ENCODE measurements at regions not wholly inside any gene's neighbourhood (a gene's known extent, or its start where the extent isn't known, plus 50 kb on each side); places are given as distances from the start of the nearest gene placed in this dataset.

DNA sequence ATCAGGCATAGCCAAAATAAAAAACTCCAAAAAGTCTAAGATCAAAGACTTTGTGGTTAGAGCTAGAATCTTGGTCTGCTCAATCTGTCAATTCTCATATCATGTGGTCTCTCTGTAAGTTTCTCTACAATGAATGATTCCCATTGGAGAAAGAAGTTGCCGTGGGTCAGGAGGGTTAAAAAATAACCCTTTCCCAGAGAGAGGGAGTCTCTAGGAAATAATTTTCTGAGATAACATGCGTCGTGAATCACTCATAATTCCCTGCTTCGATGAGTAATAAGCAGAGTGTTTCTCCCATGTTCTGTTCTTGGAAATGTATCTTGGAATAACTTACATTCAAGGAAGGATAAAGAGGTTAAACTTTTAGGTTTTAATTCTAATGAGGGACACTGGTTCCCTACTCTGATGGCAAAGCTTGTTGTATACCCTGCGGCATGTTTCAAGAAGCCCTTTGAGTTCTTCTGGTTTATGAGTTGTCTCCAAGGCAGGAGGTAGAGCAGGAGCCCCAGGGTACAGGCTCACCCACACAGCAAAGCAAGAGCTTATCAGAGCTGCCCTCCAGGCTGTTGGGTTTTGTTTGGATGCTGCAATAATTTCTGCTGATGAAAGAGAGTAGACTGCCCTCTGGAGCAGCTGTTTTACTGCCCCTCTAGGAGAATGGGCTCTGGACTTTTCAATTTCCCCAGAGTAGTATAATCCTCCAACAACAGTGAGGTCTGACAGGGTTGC lies 599.1 kb downstream of the QKI start:
- H3K9me3 ChIP-seq = no peaks in the 10 kb centered on the region
- no peak for DNase-seq
- no peak for TF ChIP-seq POLR2A (IDR thresholded peaks at IDR 0.05)
- TF ChIP-seq, protein P1, sequence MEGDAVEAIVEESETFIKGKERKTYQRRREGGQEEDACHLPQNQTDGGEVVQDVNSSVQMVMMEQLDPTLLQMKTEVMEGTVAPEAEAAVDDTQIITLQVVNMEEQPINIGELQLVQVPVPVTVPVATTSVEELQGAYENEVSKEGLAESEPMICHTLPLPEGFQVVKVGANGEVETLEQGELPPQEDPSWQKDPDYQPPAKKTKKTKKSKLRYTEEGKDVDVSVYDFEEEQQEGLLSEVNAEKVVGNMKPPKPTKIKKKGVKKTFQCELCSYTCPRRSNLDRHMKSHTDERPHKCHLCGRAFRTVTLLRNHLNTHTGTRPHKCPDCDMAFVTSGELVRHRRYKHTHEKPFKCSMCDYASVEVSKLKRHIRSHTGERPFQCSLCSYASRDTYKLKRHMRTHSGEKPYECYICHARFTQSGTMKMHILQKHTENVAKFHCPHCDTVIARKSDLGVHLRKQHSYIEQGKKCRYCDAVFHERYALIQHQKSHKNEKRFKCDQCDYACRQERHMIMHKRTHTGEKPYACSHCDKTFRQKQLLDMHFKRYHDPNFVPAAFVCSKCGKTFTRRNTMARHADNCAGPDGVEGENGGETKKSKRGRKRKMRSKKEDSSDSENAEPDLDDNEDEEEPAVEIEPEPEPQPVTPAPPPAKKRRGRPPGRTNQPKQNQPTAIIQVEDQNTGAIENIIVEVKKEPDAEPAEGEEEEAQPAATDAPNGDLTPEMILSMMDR (IDR thresholded peaks at IDR 0.05) = no peak
- intact Hi-C loops (cut with DNase I) = no loop called here
- no peak overlapping the region for H3K4me3 ChIP-seq
- no peaks in the 10 kb centered on the region for H3K4me1 ChIP-seq
- no peaks in the 10 kb centered on the region for H3K36me3 ChIP-seq
- no peak for ATAC-seq
- whole genome bisulfite sequencing (ENCODE audit: insufficient coverage, low coverage, low lambda C conversion rate, missing lambda C conversion rate) = 67% methylated on average over 5 of the region's 5 CpGs
- no peak overlapping the region for H3K27ac ChIP-seq
- no peaks in the 10 kb centered on the region for H3K27me3 ChIP-seq

- H3K9me3 ChIP-seq = no peaks in the 10 kb centered on the region
- no peak for TF ChIP-seq POLR2A (IDR thresholded peaks at IDR 0.05)
- TF ChIP-seq, protein P1 (IDR thresholded peaks at IDR 0.05) = no peak
- H3K4me3 ChIP-seq = no peak overlapping the region
- ATAC-seq = no peak
- H3K36me3 ChIP-seq = no peaks in the 10 kb centered on the region
- intact Hi-C loops (cut with DNase I) = no loop called here
- no peaks in the 10 kb centered on the region for H3K27me3 ChIP-seq
- H3K27ac ChIP-seq = no peak overlapping the region
- H3K4me1 ChIP-seq = no peaks in the 10 kb centered on the region
- DNase-seq = no peak
- WGBS (ENCODE audit: insufficient coverage, low coverage, low lambda C conversion rate, missing lambda C conversion rate) = 56% methylated on average over 2 of the region's 2 CpGs
These were observed 596.8 kb downstream of the QKI start for GRCh38 chr6:164011321-164011720.

- 55% methylated on average over 4 of the region's 6 CpGs for WGBS (ENCODE audit: insufficient coverage, low coverage, low lambda C conversion rate, missing lambda C conversion rate)
- no peak overlapping the region for H3K27ac ChIP-seq
- no peak for ATAC-seq
These were observed 596.1 kb downstream of the QKI start for GRCh38 chr6:164010441-164011103.

GRCh38 chr6:164008902-164009301 lies 594.4 kb downstream of the QKI start:
- H3K27ac ChIP-seq = no peak overlapping the region
- no peak for DNase-seq
- no peak for ATAC-seq
- no peaks in the 10 kb centered on the region for H3K4me1 ChIP-seq
- no peak overlapping the region for H3K4me3 ChIP-seq
- WGBS (ENCODE audit: insufficient coverage, low coverage, low lambda C conversion rate, missing lambda C conversion rate) = 95% methylated on average over 3 of the region's 4 CpGs
- no peaks in the 10 kb centered on the region for H3K36me3 ChIP-seq
- no peak for TF ChIP-seq POLR2A (IDR thresholded peaks at IDR 0.05)
- TF ChIP-seq, protein P1 (IDR thresholded peaks at IDR 0.05) = no peak
- H3K27me3 ChIP-seq = no peaks in the 10 kb centered on the region
- intact Hi-C loops (cut with DNase I) = loop anchor here in 1 of 2 donors (5.0 kb wide), 1 partner anchor 293 kb away; no protein-coding TSS in a partner anchor
- H3K9me3 ChIP-seq = no peaks in the 10 kb centered on the region

More at GRCh38 chr6:164010441-164011103, 596.1 kb downstream of the QKI start:
- H3K36me3 ChIP-seq = no peaks in the 10 kb centered on the region
- no peaks in the 10 kb centered on the region for H3K27me3 ChIP-seq
- no peak for TF ChIP-seq POLR2A (IDR thresholded peaks at IDR 0.05)
- TF ChIP-seq, protein P1 (IDR thresholded peaks at IDR 0.05) = no peak
- no peak for DNase-seq
- no peak overlapping the region for H3K4me3 ChIP-seq
- intact Hi-C loops (cut with DNase I) = no loop called here
- H3K9me3 ChIP-seq = no peaks in the 10 kb centered on the region
- H3K4me1 ChIP-seq = no peaks in the 10 kb centered on the region
